Neural crest cell (in vitro differentiated cells): ENCODE measurements at regions not wholly inside any gene's neighbourhood (a gene's known extent, or its start where the extent isn't known, plus 50 kb on each side); places are given as distances from the start of the nearest gene placed in this dataset.

Experiments used
- DNase-seq: peaks from one replicate; pipeline ENCODE4 v3.0.0; 2021; ENCODE audit warnings: low read depth, mixed read lengths, low spot score
- H3K27ac Mint-ChIP-seq: one replicate; pipeline ENCODE4 v1.8.0; 2021; ENCODE audit warnings: mild to moderate bottlenecking, mixed read lengths; ENCODE audit not compliant: unreplicated experiment
- H3K27me3 Mint-ChIP-seq: 2 replicates; pipeline ENCODE4 v1.8.0; 2021; ENCODE audit warnings: low read depth, mild to moderate bottlenecking, mixed read lengths
- H3K36me3 Mint-ChIP-seq: 2 replicates; pipeline ENCODE4 v1.8.0; 2021; ENCODE audit warnings: low read depth, mild to moderate bottlenecking, mixed read lengths
- H3K4me1 Mint-ChIP-seq: 2 replicates; pipeline ENCODE4 v1.8.0; 2021; ENCODE audit warnings: mixed read lengths
- H3K4me3 Mint-ChIP-seq: one replicate; pipeline ENCODE4 v1.8.0; 2021; ENCODE audit warnings: mild to moderate bottlenecking, mixed read lengths
- H3K9me3 Mint-ChIP-seq: 2 replicates; pipeline ENCODE4 v1.8.0; 2021; ENCODE audit warnings: mixed read lengths
- TF ChIP-seq, protein P1 (sequence below): fragments of 200-600 bp; sonication (generic); conservative IDR thresholded peaks from 2 replicates; pipeline ENCODE4 v1.5.0; 2021; ENCODE audit warnings: antibody characterized with exemption, mild to moderate bottlenecking

DNA sequence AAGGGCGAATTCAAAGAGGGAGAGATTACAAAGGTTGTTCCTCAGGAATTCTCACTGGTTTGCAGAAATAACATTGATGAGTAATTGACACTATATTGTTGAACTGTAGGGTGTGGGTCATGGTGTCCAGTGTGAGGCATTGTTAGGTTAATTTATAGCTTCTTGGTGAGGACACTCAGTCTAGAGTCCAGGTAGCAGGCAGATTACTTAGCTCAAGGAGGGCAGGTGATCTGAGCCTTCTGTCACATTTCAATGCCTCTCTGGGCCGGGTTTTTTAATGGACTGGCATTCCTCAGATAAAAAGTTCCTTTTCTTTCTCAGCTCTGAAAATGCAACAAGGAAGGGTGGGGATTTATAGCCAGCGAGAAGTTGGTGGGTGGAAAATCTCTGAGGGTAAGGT is 194.2 kb upstream of the PROK2 start:
- DNase-seq, result no peak
- no peaks in the 10 kb centered on the region for H3K36me3 Mint-ChIP-seq
- TF ChIP-seq, protein P1, sequence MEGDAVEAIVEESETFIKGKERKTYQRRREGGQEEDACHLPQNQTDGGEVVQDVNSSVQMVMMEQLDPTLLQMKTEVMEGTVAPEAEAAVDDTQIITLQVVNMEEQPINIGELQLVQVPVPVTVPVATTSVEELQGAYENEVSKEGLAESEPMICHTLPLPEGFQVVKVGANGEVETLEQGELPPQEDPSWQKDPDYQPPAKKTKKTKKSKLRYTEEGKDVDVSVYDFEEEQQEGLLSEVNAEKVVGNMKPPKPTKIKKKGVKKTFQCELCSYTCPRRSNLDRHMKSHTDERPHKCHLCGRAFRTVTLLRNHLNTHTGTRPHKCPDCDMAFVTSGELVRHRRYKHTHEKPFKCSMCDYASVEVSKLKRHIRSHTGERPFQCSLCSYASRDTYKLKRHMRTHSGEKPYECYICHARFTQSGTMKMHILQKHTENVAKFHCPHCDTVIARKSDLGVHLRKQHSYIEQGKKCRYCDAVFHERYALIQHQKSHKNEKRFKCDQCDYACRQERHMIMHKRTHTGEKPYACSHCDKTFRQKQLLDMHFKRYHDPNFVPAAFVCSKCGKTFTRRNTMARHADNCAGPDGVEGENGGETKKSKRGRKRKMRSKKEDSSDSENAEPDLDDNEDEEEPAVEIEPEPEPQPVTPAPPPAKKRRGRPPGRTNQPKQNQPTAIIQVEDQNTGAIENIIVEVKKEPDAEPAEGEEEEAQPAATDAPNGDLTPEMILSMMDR, result no peak
- peak overlapping the region; percentile 23 for H3K27ac Mint-ChIP-seq
- H3K9me3 Mint-ChIP-seq, result no peaks in the 10 kb centered on the region
- no peak overlapping the region for H3K4me3 Mint-ChIP-seq
- no peaks in the 10 kb centered on the region for H3K4me1 Mint-ChIP-seq
- H3K27me3 Mint-ChIP-seq, result peaks cover 20% of the 10 kb centered on the region

- Mint-ChIP-seq H3K36me3 (peaks cover 2% of the 10 kb centered on the region), H3K4me1 (peaks cover 3% of the 10 kb centered on the region), H3K9me3 (peaks cover 3% of the 10 kb centered on the region), H3K27me3 (peaks cover 24% of the 10 kb centered on the region), H3K27ac (no peak overlapping the region), H3K4me3 (no peak overlapping the region)
- DNase-seq, result no peak
- TF ChIP-seq, protein P1, result no peak
Measured at GRCh38 chr3:71978150-71978721, 193.3 kb upstream of the PROK2 start.

DNA sequence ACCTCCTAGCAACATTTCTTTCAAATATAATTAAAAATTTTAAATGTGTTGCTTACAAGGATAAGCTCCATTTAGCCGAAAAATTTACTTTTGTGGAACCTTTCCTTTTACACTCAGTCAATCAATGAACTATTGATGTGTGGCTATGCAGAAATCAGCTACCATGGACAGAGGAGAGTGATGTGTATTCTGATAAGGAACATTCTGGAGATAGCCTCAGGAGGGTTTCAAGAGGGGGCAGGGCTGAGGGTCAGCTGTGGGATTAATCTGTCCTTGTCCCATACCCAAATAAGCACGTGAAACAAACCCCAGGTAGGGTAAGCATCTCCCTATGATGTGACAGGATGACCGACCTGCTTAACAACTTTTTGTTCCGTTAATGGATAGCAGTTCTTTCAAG is 192.6 kb upstream of the PROK2 start:
- Mint-ChIP-seq H3K27me3 (peaks cover 29% of the 10 kb centered on the region), H3K27ac (no peak overlapping the region), H3K4me1 (peaks cover 10% of the 10 kb centered on the region), H3K4me3 (no peak overlapping the region), H3K9me3 (peaks cover 5% of the 10 kb centered on the region), H3K36me3 (peaks cover 3% of the 10 kb centered on the region)
- DNase-seq, result no peak
- TF ChIP-seq, protein P1, result no peak

GRCh38 chr3:71975573-71975972 is 190.6 kb upstream of the PROK2 start:
- Mint-ChIP-seq H3K27me3 (peaks cover 37% of the 10 kb centered on the region), H3K4me1 (peaks cover 10% of the 10 kb centered on the region), H3K4me3 (no peak overlapping the region), H3K27ac (no peak overlapping the region), H3K36me3 (peaks cover 3% of the 10 kb centered on the region), H3K9me3 (peaks cover 8% of the 10 kb centered on the region)
- TF ChIP-seq, protein P1, result no peak
- no peak for DNase-seq

- no peak overlapping the region for H3K27ac Mint-ChIP-seq
- H3K4me1 Mint-ChIP-seq, result peaks cover 10% of the 10 kb centered on the region
- TF ChIP-seq, protein P1, result no peak
- DNase-seq, result no peak
- H3K9me3 Mint-ChIP-seq, result peaks cover 8% of the 10 kb centered on the region
- no peak overlapping the region for H3K4me3 Mint-ChIP-seq
- peaks cover 3% of the 10 kb centered on the region for H3K36me3 Mint-ChIP-seq
- H3K27me3 Mint-ChIP-seq, result peaks cover 45% of the 10 kb centered on the region
Measured at GRCh38 chr3:71974786-71975185, 189.8 kb upstream of the PROK2 start.
